NOMO-1 treated with dmso at 0.1 percent for 144 hours (cell line): ENCODE measurements at regions not wholly inside any gene's neighbourhood (a gene's known extent, or its start where the extent isn't known, plus 50 kb on each side); places are given as distances from the start of the nearest gene placed in this dataset.

Source experiments
- DNase-seq: peaks from one replicate; lab custom pipeline; 2025; ENCODE audit not compliant: unreplicated experiment; lab: John Stamatoyannopoulos, UW

DNA sequence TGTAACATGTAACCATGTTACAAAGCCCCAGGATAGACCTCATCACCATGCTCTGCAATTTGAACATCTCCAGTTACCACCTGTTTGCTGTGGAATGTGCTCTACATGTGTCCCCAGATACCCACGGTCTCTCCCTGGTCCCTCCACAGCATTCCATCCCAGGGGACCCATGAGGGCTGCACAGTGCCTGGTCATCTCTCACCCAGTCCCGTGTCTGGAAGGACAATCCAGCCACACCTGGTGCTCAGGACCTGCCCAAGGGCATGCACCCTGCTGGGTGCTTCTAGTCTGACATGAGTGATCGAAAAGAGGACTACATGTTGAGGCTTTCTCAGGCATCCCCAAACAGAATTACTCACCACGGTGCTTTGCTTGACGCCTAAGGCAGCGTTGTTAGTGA is 119.6 kb upstream of the ATP10A start:
- no peak for DNase-seq

DNA sequence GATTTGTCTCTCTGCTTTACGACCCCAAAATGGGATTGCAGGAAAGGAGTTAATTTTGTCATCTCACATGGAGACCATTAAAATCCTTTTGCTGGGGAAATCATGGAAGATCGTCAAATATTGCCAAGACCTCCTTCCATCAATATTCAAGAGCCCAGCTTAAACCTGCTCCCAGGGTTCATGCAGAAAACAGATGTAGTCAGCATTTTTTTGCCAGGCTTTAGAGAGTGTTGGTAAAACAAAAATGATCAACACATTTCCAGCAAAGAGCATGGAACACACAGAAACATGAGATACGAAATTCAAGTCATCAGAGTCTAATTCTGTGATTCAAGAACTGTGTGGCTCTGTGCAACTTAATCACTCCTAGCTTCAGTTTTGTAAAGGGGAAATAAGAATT is 118.0 kb upstream of the ATP10A start:
- no peak for DNase-seq

DNA sequence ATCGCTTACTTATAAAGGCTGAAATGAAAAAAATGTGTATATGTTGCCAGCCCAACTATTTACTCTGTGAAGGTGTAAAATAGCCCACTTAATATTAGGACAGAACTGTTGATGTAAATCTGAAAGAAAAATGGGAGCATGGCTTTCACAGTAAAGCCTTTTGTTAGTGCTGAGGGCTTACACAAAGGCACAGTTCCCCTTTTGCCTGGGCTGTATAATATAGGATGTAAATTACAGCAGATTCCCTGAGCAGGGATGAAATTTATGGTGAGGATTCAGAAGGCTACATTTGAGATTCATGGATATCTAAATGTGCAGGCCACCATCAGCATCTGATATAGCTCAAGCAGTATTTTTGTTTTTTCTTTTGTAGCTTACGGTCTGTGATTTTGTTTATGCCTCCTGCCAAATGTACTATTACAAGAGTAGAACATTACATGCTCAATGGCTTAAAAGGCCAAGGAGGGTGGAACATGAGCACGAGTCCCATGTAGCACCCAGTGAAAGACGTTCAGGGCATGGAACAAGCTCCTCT is 109.1 kb upstream of the ATP10A start:
- DNase-seq = no peak

DNA sequence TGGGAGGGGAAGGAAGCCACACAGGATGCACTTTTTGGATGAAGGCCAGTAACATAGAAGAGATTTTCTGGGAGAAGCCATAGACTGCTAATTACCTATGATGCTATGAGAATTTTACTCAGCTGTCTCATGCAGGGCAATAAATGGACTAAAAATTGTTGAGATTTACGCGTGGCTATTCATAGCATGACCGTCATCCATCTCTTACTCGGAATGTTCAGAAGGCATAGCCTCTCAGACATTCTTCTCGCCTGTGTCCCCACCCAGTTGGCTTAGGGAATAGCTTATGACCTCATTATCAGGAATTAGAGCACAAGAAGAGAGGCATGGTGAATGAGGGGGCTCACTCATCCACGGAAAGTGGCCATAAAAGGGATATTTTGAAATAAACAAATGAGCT is 107.9 kb upstream of the ATP10A start:
- DNase-seq = no peak

DNA sequence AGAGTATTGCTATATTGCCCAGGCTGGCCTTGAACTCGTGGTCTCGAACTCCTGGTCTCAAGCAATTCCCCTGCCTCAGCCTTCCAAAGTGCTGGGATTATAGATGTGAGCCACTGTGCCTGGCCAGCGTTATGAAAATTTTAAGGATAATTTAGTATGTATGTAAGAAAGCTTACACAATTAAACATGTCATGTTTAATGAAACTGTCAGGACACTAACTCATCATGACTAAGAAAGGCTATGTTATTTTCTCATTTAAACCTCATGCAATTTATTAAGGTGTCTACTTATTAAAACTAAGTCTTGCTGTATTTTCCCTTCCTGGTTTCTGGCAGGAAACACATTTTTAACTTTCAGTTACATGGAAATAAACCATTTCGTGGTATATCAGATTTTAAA is 106.8 kb upstream of the ATP10A start:
- no peak for DNase-seq

DNA sequence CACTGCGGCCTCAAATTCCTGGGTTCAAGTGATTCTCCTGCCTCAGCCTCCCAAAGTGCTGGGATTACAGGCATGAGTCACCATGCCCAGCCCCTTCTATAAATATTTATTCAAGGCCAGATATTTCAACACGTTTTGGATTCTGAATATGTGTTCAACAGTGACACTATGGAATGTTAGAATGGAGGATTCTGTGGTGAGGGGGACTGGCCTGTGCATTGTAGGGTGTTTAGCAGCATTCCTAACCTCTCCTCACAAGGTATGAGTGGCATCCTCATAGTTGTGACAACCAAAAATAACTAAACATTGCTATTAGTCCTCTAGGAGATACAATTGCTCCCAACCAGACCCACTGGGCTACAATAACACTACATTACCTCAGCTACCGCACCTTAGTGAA is 104.0 kb upstream of the ATP10A start:
- no peak for DNase-seq

DNA sequence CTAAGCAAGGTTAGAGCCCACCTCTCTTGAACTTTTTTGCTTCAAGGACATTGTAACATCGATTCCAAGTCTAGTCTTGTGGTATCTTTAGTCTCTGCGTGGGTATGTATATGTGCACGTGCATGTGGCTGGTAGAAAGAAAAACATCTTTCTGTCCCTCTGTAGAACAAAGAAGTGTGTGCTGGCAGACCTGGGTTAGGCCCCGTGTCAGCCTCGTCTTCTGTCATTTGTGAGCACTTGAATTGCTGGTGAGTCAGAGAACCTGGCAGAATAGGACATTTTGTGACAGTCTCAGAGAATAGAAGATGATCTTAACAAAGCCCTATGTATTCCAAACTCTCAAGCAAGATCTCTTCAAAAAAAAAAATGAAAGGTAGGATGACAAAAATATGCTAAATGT is 102.2 kb upstream of the ATP10A start:
- DNase-seq = no peak

DNA sequence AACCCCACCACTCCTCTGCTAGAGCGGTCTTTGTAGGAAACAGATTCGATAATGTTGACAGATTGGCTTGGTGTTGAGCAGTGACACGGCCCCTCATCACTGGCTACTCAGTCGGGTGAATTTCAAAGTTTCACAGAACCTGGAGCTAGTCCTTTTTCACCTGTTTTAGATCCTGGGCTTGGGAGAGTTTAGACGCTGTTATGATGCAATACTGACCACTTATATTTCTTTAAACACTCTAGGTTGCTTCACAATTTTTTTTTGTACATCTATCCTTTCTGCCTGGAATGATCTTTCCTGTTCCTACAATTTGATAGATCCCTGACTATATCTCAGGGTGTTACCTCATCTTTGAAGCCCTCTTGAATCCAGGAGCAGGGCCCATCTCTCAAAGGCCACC is 97.1 kb upstream of the ATP10A start:
- no peak for DNase-seq

DNA sequence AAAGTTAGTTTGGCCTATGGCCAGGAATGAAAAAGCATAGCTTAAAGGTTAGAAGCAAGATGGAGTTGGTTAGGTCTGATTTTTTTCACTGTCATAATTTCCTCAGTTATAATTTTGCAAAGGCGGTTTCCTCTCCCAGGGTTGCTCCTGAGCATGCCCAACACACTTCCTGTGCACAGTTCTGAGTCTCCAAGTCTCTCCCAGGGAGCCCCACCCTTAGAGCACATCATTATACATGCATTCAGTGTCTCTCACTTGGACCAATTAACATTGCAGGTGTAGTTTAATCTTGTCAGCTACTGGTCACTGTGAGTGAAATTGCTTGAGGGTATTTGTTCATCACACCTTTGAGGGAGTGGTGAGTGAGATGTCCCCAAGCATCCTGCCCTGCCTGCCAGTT is 96.0 kb upstream of the ATP10A start:
- no peak for DNase-seq

DNA sequence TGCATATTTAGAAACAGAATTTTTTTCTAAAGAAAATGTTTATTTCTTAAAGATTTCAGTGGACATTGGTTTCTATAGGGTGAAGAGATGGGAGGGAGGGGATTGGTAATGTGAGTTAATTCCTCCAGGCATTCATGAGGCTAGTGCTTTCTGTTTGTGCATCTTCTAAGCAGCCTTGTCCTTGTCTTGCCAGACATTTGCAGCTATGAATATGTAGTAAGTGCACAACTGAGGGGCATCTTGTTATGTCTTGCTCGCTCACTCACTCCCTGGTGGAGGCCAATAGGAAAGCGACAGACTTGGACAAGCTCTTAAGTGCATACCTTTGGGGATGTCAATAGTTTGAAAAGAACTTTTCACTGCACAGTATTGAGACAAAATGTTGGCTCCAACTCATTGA is 92.5 kb upstream of the ATP10A start:
- no peak for DNase-seq

DNA sequence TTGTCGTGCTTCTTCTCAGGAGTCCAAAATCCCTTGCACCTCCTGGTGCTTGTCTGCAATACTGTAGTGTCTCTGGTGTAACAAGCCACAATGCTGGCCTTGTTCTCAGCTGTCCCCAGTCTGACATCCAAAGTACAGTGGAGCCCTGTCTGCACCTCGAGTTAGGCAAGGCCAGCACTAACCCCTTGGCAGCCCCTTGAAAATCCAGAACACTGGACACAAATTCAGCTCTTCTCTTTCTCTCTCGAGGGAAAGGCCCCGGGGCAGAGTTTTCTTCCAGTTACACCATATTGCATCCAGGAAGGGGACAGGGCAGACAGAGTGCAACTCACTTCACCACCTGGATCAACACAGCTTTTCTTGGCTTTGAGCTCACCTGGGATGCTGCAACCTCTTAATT is 91.3 kb upstream of the ATP10A start:
- DNase-seq = no peak

DNA sequence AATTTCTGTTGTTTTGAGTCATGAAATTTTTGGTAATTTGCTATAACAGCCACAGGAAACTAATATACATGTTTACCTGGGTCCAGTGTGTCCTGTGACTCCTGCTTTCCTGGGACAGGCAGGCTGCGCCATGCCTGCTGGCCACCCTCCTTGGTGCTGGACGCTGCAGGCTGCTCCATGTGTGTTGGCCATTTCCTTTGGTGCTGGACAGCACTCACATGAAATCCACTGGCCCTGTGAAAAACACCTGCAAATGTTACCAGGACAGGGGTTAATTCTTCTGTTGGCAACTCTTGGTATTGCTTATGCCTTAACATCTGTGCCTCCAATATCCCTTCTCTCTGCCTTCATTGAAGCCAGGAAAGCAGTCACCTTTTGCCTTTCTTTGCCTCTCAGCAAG is 86.9 kb upstream of the ATP10A start:
- no peak for DNase-seq

DNA sequence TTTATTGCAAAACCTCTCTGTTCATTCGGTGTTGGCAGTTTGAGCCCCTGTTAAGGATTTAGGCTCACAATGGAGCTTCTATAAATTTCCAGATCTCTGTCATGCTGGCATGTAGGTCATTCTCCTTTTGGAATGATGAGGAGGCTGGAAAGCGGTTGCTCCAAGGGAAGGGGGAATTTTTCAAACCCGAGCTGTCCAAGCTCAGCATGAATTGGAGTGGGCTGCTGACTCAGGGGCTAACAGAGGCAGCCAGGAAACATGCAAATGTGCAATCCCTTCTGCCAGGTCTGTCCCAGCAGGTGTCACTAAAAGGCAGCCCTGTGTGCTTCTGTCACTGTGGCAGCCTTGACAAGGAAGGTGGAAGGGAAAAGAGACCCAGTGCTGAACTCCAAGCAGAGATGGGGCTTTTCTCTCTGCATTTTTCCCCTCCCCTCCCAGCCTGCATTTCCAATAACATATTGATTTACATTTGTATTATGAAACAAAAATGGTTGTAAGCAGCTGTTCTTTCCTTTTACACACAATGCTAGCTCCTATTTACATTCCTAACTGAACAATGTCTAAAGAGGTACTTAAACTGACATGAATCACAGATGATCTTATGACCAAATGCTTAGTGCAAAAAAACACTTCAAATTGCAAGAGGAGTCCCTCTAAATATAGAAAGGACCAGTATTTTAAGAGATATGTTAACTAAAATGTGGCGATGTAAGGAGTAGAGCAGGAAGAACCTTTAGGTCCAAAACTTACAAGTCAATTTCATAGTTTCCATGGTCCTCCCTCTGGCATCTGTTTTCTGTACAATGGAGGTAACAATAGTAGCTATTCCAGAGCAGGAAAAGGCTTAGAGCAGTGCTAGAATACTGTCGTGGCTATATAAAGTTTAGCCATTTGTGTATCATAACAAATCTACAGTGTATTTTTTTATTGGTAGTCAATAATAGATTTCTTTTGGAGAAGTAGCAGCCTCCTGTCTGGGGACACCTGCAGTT is 84.5 kb upstream of the ATP10A start:
- DNase-seq = peak; percentile 19

DNA sequence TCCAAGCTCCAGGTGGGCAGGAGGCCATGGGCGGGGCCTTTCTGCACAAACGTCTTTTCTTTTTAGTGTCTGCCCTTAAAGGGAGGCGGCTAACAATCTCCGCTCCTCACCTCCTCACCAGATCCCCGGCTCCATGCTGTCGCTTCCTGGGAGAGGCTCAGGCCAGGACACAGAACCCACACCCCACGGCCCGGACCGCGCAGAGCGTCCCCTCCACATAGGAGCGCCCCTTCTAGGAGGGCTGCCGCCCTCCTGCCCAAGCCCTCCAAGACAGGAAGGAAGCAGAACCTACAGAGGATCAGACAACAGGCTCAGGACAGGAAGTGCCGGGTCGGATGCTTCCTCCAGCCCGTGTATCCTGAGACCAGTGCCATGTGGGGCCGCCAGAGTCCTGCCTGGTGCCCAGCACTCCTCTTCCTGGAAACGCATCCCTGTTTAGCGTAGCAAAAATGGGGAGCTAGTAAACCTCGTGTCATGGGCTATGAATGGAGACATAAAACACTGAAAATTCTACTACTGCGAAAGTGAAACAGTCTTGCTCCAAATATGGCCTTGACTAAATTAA is 83.2 kb upstream of the ATP10A start:
- DNase-seq = no peak

DNA sequence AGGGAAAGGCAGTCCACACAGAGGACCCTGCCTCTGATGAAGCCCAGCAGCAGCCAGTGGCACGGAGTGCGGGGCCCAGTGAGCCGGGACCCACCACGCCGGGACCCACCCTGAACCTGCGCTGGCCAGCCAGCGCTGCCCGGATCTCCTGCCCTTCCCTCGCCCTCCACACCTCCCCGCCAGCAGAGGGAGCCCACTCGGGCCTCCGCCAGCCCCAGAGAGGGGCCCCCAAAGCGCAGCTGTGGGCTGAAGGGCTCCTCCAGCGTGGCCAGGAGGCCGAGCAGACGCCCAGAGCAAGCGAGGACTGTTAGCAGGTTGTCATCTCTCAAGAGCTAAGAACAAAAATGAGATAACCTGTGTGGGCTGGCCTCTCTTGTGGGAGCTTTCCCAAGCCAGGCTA is 81.3 kb upstream of the ATP10A start:
- DNase-seq = no peak

DNA sequence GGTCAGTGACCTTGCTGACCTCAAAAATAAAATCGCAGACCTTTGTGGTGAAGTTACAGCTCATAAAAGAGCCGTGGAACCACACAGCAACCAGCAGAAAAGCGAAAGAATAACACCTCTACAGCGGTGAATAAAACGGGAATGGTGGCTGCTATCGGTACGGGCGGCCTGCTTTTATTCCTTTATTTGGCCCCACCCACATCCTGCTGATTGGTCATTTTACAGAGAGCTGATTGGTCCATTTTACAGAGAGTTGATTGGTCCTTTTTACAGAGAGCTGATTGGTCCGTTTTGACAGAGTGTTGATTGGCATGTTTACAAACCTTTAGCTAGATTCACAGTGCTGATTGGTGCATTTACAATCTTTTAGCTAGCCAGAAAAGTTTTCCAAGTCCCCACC is 80.7 kb upstream of the ATP10A start:
- no peak for DNase-seq

DNA sequence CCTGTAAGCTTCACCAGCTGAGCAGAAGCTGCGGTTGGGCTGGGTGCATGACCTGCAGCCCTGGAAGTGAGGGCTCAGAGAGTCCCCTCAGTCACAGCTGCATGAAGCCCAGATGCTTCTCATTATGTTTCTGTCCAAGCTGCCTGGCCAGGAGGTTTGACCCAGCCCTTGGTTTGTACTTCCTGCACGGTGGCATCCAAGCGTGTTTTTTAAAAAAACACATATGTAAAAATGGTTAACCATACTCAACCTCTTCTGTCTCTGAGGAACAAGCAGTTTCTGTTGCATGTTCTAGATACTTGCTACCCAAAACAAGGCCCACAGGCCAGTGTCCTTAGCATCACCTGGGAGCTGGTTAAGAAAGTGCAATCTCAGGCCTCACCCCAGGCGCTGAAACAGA is 76.0 kb upstream of the ATP10A start:
- no peak for DNase-seq

DNA sequence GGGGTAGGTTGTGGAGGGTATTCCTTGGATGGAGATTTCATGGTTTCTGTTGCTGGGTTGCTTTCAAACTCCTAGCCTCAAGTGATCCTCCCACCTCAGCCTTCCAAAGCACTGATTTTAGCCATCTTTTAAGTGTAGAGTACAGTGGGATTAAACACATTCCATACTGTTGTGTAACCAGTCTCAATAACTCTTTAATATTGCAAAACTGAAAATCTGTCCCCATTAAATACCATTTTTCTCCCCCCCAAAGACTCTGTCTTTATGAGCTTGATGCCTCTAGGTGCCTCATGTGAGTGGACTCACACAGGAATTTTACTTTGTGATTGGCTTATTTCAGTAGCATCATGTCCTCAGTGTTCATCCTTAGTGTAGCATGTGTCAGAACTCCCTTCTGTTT is 74.7 kb upstream of the ATP10A start:
- no peak for DNase-seq

DNA sequence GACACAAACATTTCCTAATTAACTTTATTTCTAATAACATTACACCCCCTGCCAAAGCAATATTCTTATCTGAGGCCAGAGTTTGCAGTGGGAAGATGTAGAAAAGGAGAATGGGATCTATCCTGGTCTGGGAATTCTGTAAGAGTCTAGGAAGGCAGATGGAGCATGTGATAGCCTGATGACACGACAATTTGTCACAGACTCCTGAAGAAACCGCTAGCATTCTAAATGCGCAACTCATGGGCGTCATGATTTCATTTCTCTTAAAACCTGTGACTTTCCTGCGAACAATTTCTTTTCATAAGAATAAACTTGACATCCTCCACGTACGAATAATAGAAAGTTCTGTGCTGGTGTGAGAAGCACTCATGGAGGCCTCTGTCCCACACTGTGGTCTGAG is 72.9 kb upstream of the ATP10A start:
- no peak for DNase-seq

DNA sequence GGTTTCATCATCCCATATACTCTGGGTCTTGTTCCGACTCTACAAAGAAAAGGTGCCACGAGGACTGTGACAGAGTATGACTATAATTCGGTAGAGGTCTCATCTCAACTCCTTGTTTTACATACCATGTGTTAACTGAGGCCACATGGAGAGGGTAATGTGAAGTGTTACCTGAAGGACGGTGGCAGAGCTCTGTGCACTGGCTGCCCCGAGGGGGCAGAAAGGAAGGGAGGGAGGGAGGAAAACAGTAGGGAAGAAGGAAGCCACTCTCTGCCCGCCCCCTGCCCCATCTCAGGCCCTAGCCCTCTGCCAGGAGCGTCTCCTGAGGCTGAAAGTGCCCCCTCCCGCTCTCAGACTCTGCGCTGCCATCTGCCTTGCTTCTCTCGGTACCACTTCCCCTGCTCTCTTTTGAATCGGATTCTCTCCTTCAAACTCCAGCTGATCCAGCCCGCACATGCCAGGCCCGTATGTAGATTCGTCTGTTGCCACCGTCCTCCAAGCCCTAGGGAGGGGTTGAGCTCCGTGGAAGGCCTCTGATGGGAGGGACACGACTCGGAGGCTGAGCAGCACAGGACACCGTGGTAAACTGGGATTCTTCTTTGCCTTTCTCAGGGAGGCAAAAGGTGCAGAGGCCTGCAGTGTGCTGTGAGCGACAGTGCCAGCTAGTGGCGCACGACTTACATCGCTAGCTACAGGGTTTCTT is 70.5 kb upstream of the ATP10A start:
- DNase-seq = peak; percentile 62

DNA sequence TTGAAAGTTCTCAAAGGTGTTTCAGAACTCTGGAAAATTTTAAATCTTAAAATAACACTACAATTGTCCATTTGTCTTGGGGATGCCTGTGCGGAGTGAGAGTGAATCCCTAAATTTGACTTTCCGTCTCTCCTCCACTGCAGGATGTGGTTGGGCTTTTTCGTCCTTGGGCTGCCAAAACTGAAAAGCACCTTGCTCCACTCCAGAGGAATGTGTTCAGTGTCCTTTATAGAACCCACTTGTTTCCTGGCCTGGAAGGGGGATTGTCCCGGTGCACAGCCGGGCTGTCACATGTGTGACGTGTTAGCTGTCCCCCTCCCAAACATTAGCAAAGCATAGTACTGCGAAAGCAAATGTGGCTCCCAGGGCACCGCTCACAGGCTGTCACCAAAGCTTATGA is 69.6 kb upstream of the ATP10A start:
- no peak for DNase-seq

DNA sequence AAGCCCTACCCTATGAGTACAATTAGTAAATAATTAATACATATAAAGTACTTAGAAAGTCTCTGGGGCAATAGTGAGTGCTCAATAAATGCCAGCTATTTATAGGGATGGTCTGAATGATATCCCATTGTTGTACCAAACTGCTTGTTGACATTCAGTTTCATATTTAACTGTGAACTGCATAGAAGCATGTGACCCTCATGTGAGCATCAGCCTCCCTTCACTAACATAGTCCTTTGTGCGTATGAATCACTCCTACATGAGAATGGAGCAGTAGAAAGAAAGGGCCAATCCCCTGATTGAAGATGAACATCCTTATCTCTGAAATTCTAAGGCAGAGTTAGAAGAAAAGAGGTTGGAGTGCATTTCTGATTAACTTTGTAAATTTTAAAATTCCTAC is 68.7 kb upstream of the ATP10A start:
- no peak for DNase-seq
